Osteocyte (in vitro differentiated cells): ENCODE measurements at regions not wholly inside any gene's neighbourhood (a gene's known extent, or its start where the extent isn't known, plus 50 kb on each side); places are given as distances from the start of the nearest gene placed in this dataset.

Experiments used
- DNase-seq: peaks from one replicate; pipeline ENCODE4 v3.0.0; 2021; ENCODE audit warnings: mixed read lengths; ENCODE audit not compliant: unreplicated experiment; ENCODE audit errors: extremely low spot score
- H3K27ac Mint-ChIP-seq: one replicate; pipeline ENCODE4 v1.8.0; 2021; ENCODE audit warnings: mild to moderate bottlenecking, mixed read lengths; ENCODE audit not compliant: unreplicated experiment
- H3K27me3 Mint-ChIP-seq: one replicate; pipeline ENCODE4 v1.8.0; 2021; ENCODE audit warnings: mixed read lengths; ENCODE audit not compliant: unreplicated experiment
- H3K36me3 Mint-ChIP-seq: one replicate; pipeline ENCODE4 v1.8.0; 2021; ENCODE audit warnings: mixed read lengths; ENCODE audit not compliant: unreplicated experiment
- H3K4me1 Mint-ChIP-seq: one replicate; pipeline ENCODE4 v1.8.0; 2021; ENCODE audit warnings: mixed read lengths; ENCODE audit not compliant: unreplicated experiment
- H3K4me3 Mint-ChIP-seq: one replicate; pipeline ENCODE4 v1.8.0; 2021; ENCODE audit warnings: mild to moderate bottlenecking, moderate library complexity, mixed read lengths; ENCODE audit not compliant: unreplicated experiment
- H3K9me3 Mint-ChIP-seq: one replicate; pipeline ENCODE4 v1.8.0; 2021; ENCODE audit warnings: mixed read lengths; ENCODE audit not compliant: unreplicated experiment
- CTCF ChIP-seq: fragments of 200-600 bp; sonication (generic); IDR thresholded peaks from 2 replicates; pipeline ENCODE4 v1.5.0; 2021; ENCODE audit warnings: antibody characterized with exemption, mild to moderate bottlenecking, moderate library complexity

GRCh38 chr9:88697764-88698432, 162.9 kb downstream of the NXNL2 start:
- Mint-ChIP-seq H3K4me3 (no peak overlapping the region), H3K27me3 (peaks cover 26% of the 10 kb centered on the region), H3K9me3 (peaks cover 18% of the 10 kb centered on the region), H3K36me3 (no peaks in the 10 kb centered on the region), H3K4me1 (no peaks in the 10 kb centered on the region), H3K27ac (no peak overlapping the region)
- no peak for TF ChIP-seq CTCF
- peak; percentile 62 for DNase-seq

- H3K4me3 Mint-ChIP-seq: no peak overlapping the region
- DNase-seq: no peak
- H3K27ac Mint-ChIP-seq: no peak overlapping the region
- H3K27me3 Mint-ChIP-seq: peaks cover 22% of the 10 kb centered on the region
- no peak for TF ChIP-seq CTCF
- H3K9me3 Mint-ChIP-seq: peaks cover 11% of the 10 kb centered on the region
- no peaks in the 10 kb centered on the region for H3K36me3 Mint-ChIP-seq
- H3K4me1 Mint-ChIP-seq: no peaks in the 10 kb centered on the region
Observed at GRCh38 chr9:88702985-88703384, 168.0 kb downstream of the NXNL2 start.

GRCh38 chr9:88706193-88707113, 171.5 kb downstream of the NXNL2 start:
- no peak for TF ChIP-seq CTCF
- Mint-ChIP-seq H3K4me3 (no peak overlapping the region), H3K36me3 (no peaks in the 10 kb centered on the region), H3K4me1 (no peaks in the 10 kb centered on the region), H3K27me3 (peaks cover 16% of the 10 kb centered on the region), H3K27ac (no peak overlapping the region), H3K9me3 (no peaks in the 10 kb centered on the region)
- no peak for DNase-seq

GRCh38 chr9:88710449-88710848, 175.5 kb downstream of the NXNL2 start:
- Mint-ChIP-seq H3K36me3 (no peaks in the 10 kb centered on the region), H3K4me3 (no peak overlapping the region), H3K27ac (no peak overlapping the region), H3K9me3 (peaks cover 7% of the 10 kb centered on the region), H3K27me3 (peaks cover 21% of the 10 kb centered on the region), H3K4me1 (no peaks in the 10 kb centered on the region)
- no peak for TF ChIP-seq CTCF
- DNase-seq: no peak

- Mint-ChIP-seq H3K36me3 (no peaks in the 10 kb centered on the region), H3K4me3 (no peak overlapping the region), H3K4me1 (no peaks in the 10 kb centered on the region), H3K27me3 (peaks cover 24% of the 10 kb centered on the region), H3K27ac (no peak overlapping the region), H3K9me3 (peaks cover 9% of the 10 kb centered on the region)
- DNase-seq: no peak
- no peak for TF ChIP-seq CTCF
Observed at GRCh38 chr9:88711719-88712118, 176.7 kb downstream of the NXNL2 start.
